NCI-H1436 treated with DMSO at 0.1 percent for 48 hours (cell line): ENCODE measurements at regions not wholly inside any gene's neighbourhood (a gene's known extent, or its start where the extent isn't known, plus 50 kb on each side); places are given as distances from the start of the nearest gene placed in this dataset.
"Not testable (repeated sequence)": the region's sequence is repeated elsewhere in the genome, so short reads cannot be mapped to it uniquely, and the experiment has no call there.

Experiments
- DNase-seq: peaks from one replicate; lab custom pipeline; 2025; lab: John Stamatoyannopoulos, UW

- no peak for DNase-seq
Observed at GRCh38 chr2:23023722-23024121, 361.3 kb upstream of the KLHL29 start.

GRCh38 chr2:23026671-23027070 lies 358.3 kb upstream of the KLHL29 start:
- DNase-seq, result no peak

- DNase-seq, result no peak
Observed at GRCh38 chr2:23027396-23027795, 357.6 kb upstream of the KLHL29 start.

- DNase-seq, result no peak
Observed at GRCh38 chr2:23028106-23028505, 356.9 kb upstream of the KLHL29 start.

- no peak for DNase-seq
Observed at GRCh38 chr2:23029111-23029510, 355.9 kb upstream of the KLHL29 start.

GRCh38 chr2:23029951-23030350 lies 355.0 kb upstream of the KLHL29 start:
- no peak for DNase-seq

- no peak for DNase-seq
Observed at GRCh38 chr2:23034996-23035395, 350.0 kb upstream of the KLHL29 start.

- no peak for DNase-seq
Observed at GRCh38 chr2:23036629-23037028, 348.4 kb upstream of the KLHL29 start.

GRCh38 chr2:23037596-23037995 lies 347.4 kb upstream of the KLHL29 start:
- DNase-seq, result no peak

GRCh38 chr2:23041443-23041842 lies 343.5 kb upstream of the KLHL29 start:
- no peak for DNase-seq

GRCh38 chr2:23042216-23042906 lies 342.6 kb upstream of the KLHL29 start:
- no peak for DNase-seq

GRCh38 chr2:23050388-23050787 lies 334.6 kb upstream of the KLHL29 start:
- no peak for DNase-seq

- DNase-seq, result no peak
Observed at GRCh38 chr2:23053601-23054000, 331.4 kb upstream of the KLHL29 start.

- DNase-seq, result no peak
Observed at GRCh38 chr2:23055251-23055650, 329.7 kb upstream of the KLHL29 start.

- DNase-seq, result not testable (repeated sequence)
Observed at GRCh38 chr2:23056846-23057245, 328.1 kb upstream of the KLHL29 start.

GRCh38 chr2:23058435-23058834 lies 326.5 kb upstream of the KLHL29 start:
- DNase-seq, result no peak

GRCh38 chr2:23065210-23065609 lies 319.8 kb upstream of the KLHL29 start:
- DNase-seq, result no peak

- no peak for DNase-seq
Observed at GRCh38 chr2:23065936-23066335, 319.0 kb upstream of the KLHL29 start.

- no peak for DNase-seq
Observed at GRCh38 chr2:23066686-23067085, 318.3 kb upstream of the KLHL29 start.

- DNase-seq, result no peak
Observed at GRCh38 chr2:23069156-23069555, 315.8 kb upstream of the KLHL29 start.

- peak; percentile 51 for DNase-seq
Observed at GRCh38 chr2:23069923-23070322, 315.1 kb upstream of the KLHL29 start.

GRCh38 chr2:23073056-23073455 lies 311.9 kb upstream of the KLHL29 start:
- DNase-seq, result no peak

- DNase-seq, result no peak
Observed at GRCh38 chr2:23073671-23074070, 311.3 kb upstream of the KLHL29 start.

GRCh38 chr2:23077596-23077995 lies 307.4 kb upstream of the KLHL29 start:
- DNase-seq, result no peak
